ENCODE measurements at regions not wholly inside any gene's neighbourhood (a gene's known extent, or its start where the extent isn't known, plus 50 kb on each side); places are given as distances from the start of the nearest gene placed in this dataset.

- H3K27ac Mint-ChIP-seq, result no peak overlapping the region
- H3K4me1 Mint-ChIP-seq (ENCODE audit: low read depth), result no peaks in the 10 kb centered on the region
- H3K27me3 Mint-ChIP-seq, result no peaks in the 10 kb centered on the region
- DNase-seq, result no peak
- H3K4me3 Mint-ChIP-seq, result no peak overlapping the region
- ChIA-PET POLR2A (no interaction called here), CTCF (no interaction called here)
- H3K36me3 Mint-ChIP-seq, result no peaks in the 10 kb centered on the region
- intact Hi-C loops (cut with micrococcal nuclease), result no loop called here
- peaks cover 14% of the 10 kb centered on the region for H3K9me3 Mint-ChIP-seq
Measured at GRCh38 chr13:58592052-58592451, 960.5 kb downstream of the PCDH17 start.

DNA sequence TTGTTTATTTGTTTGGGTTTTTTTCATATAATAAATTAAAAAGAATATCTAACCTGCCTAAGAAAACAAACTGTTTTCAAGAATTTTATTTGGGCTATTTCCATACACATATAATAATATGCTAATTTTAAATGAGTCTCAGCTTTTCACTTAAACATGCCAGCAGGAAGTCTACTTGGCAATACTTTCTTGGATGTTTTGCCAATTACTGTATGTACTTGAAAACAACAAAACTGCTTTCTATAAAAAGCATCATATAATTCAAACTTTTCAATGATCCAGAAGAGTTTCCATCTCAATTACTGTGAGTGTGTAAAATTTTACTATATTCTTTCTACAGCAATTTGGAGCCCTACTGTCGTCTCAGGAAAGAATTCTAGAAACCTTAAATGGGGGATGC, 961.2 kb downstream of the PCDH17 start:
- H3K9me3 Mint-ChIP-seq, result peaks cover 14% of the 10 kb centered on the region
- H3K36me3 Mint-ChIP-seq, result no peaks in the 10 kb centered on the region
- no peak for DNase-seq
- ChIA-PET CTCF (no interaction called here), POLR2A (no interaction called here)
- intact Hi-C loops (cut with micrococcal nuclease), result no loop called here
- no peak overlapping the region for H3K27ac Mint-ChIP-seq
- no peaks in the 10 kb centered on the region for H3K4me1 Mint-ChIP-seq (ENCODE audit: low read depth)
- no peaks in the 10 kb centered on the region for H3K27me3 Mint-ChIP-seq
- H3K4me3 Mint-ChIP-seq, result no peak overlapping the region

DNA sequence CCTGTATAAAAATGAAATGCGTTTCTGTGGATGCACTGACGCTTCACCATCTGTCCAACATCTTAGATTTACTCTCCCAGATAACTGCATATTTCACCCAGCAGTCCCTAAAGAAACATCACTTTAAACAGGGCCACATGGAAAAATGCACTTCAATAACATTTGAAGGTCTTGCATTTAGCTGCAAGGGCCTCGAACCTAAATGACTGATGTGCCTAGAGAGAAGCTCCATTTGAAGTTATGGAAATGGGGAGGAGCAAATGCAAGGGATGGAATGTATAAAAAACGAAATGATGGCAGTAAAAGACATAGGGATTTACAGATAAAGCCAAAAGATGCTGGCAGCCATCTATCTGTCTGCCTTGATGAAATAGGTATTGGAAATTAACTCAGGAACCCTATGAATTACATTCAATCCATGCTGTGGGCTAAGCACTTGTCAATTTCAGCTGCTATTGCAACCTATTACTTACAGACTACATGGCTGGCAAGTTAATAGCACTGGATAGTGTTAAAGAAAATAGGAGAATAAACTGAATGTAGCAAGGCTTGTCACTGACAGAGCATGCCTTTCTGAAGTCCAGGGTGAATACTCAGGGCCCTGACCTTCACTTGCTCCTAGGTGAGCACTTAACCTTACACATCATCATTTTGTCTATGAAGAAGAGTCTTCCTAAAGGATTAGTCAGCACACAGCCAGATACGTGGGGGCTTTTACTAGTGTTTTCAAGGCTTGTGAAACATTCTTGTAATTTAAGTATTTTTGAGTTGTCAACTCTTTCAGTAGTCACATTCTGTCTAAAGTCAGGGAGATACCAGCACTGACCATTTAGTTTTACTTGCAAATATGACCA, 963.4 kb downstream of the PCDH17 start:
- Mint-ChIP-seq H3K4me3 (no peak overlapping the region), H3K4me1 (ENCODE audit: low read depth) (no peaks in the 10 kb centered on the region), H3K36me3 (no peaks in the 10 kb centered on the region), H3K9me3 (peaks cover 12% of the 10 kb centered on the region), H3K27me3 (no peaks in the 10 kb centered on the region), H3K27ac (no peak overlapping the region)
- CTCF ChIA-PET, result no interaction called here
- DNase-seq, result no peak
- intact Hi-C loops (cut with micrococcal nuclease), result no loop called here
- POLR2A ChIA-PET, result interaction anchor here (0.5 kb wide), 1 partner anchor 1696 kb away, joined by 4 read pairs; no protein-coding TSS in a partner anchor

DNA sequence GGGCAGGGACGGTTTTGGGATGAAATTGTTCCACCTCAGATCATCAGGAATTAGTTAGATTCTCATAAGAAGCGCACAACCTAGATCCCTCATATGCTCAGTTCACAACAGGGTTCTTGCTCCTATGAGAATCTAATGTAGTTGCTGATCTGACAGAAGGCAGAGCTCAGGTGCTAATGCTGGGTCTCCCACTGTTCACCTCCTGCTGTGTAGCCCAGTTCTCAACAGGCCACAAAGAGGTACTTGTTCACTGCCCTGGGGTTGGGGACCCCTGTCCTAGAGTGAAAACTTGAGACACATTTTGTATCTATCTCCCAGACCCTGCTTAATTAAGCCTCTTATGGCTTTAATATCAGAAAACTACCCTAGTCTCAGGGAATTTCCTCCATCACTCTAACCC, 966.0 kb downstream of the PCDH17 start:
- Mint-ChIP-seq H3K9me3 (peaks cover 6% of the 10 kb centered on the region), H3K27me3 (no peaks in the 10 kb centered on the region), H3K27ac (no peak overlapping the region), H3K36me3 (no peaks in the 10 kb centered on the region), H3K4me3 (no peak overlapping the region), H3K4me1 (ENCODE audit: low read depth) (no peaks in the 10 kb centered on the region)
- DNase-seq, result no peak
- CTCF ChIA-PET, result no interaction called here
- POLR2A ChIA-PET, result no interaction called here
- intact Hi-C loops (cut with micrococcal nuclease), result no loop called here

DNA sequence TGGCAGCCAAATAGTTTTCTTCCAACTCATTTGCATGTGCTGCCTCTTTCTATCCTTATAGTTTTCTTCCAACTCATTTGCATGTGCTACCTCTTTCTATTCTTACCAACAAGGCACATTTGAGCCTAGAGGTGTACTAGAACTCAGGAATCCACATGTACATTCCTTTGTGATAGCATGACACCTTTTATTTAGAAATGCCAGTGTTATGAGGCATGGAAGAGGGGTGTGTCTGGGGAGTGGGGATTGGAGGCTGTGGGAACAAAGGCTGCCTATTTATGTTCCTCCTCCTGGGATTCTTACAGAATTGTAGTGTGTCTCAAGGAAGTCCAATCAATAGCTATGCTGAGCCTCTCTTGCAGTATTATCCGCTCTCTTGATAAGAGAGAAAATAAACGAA, 966.7 kb downstream of the PCDH17 start:
- H3K9me3 Mint-ChIP-seq, result peaks cover 4% of the 10 kb centered on the region
- ChIA-PET POLR2A (no interaction called here), CTCF (no interaction called here)
- H3K27me3 Mint-ChIP-seq, result no peaks in the 10 kb centered on the region
- no peak for DNase-seq
- intact Hi-C loops (cut with micrococcal nuclease), result no loop called here
- H3K36me3 Mint-ChIP-seq, result no peaks in the 10 kb centered on the region
- no peak overlapping the region for H3K27ac Mint-ChIP-seq
- H3K4me3 Mint-ChIP-seq, result no peak overlapping the region
- no peaks in the 10 kb centered on the region for H3K4me1 Mint-ChIP-seq (ENCODE audit: low read depth)

DNA sequence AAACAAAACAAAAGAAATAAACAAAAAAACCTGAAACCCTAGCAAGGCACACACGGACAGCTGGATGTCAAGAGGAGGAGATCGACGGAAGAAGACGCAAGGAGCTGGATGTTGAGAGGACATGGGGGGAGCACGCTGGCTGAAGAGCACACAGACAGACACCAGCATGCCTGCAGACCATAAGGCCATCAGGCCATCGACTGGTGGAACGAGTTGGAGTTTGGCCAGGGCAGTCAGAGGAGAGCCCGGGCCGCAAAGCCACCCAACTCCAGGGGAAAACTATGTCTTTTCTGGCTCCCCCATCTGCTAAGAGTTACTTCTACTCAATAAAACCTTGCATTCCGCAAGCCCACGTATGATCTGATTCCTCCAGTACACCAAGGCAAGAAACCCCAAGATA, 979.6 kb downstream of the PCDH17 start:
- DNase-seq, result no peak
- no peaks in the 10 kb centered on the region for H3K4me1 Mint-ChIP-seq (ENCODE audit: low read depth)
- ChIA-PET CTCF (no interaction called here), POLR2A (no interaction called here)
- no peaks in the 10 kb centered on the region for H3K36me3 Mint-ChIP-seq
- no peaks in the 10 kb centered on the region for H3K27me3 Mint-ChIP-seq
- no peak overlapping the region for H3K4me3 Mint-ChIP-seq
- H3K9me3 Mint-ChIP-seq, result peaks cover 23% of the 10 kb centered on the region
- no peak overlapping the region for H3K27ac Mint-ChIP-seq
- intact Hi-C loops (cut with micrococcal nuclease), result no loop called here

GRCh38 chr13:58617880-58618665, 986.5 kb downstream of the PCDH17 start:
- ChIA-PET POLR2A (no interaction called here), CTCF (no interaction called here)
- Mint-ChIP-seq H3K9me3 (peaks cover 10% of the 10 kb centered on the region), H3K27me3 (no peaks in the 10 kb centered on the region), H3K36me3 (no peaks in the 10 kb centered on the region), H3K4me1 (ENCODE audit: low read depth) (no peaks in the 10 kb centered on the region), H3K27ac (no peak overlapping the region), H3K4me3 (no peak overlapping the region)
- intact Hi-C loops (cut with micrococcal nuclease), result no loop called here
- no peak for DNase-seq

DNA sequence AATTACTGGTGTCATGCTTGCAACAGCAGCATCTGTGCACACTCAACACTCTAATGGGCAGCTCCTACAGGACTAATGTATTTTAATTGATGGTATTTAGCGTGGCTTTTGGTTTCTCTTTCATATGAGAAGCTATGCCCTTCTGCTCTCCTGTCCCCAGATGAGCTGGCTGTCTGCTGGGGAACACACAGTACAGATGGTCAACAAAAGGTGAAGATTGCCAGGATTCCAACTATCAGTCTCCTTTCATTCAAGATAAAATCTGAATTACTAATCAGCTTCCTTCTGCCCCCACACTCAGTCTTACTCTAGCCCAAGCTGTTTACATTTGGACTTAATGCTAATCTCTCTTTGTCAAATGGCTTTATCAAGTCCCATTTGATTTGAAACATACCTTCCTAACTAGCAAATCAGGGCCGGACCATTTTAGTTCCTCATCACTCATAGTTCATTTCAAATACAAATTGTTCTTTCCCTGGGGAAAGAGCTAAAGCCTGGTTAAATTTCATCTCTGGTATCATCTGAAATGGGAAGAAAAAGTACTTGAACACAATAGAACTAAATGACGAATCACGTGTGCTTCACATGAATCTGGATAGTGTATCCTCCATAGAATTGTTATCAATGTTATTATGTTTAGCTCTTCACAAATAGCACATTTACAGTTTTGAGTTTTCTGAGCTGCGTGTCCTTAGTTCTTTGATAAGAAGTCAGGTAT, 988.0 kb downstream of the PCDH17 start:
- ChIA-PET POLR2A (no interaction called here), CTCF (no interaction called here)
- no peaks in the 10 kb centered on the region for H3K4me1 Mint-ChIP-seq (ENCODE audit: low read depth)
- no peak for DNase-seq
- H3K27ac Mint-ChIP-seq, result no peak overlapping the region
- no peaks in the 10 kb centered on the region for H3K27me3 Mint-ChIP-seq
- no peaks in the 10 kb centered on the region for H3K36me3 Mint-ChIP-seq
- no peak overlapping the region for H3K4me3 Mint-ChIP-seq
- intact Hi-C loops (cut with micrococcal nuclease), result no loop called here
- no peaks in the 10 kb centered on the region for H3K9me3 Mint-ChIP-seq

GRCh38 chr13:58620176-58620575, 988.6 kb downstream of the PCDH17 start:
- Mint-ChIP-seq H3K27me3 (no peaks in the 10 kb centered on the region), H3K4me1 (ENCODE audit: low read depth) (no peaks in the 10 kb centered on the region), H3K27ac (no peak overlapping the region), H3K9me3 (peaks cover 3% of the 10 kb centered on the region), H3K36me3 (no peaks in the 10 kb centered on the region), H3K4me3 (no peak overlapping the region)
- POLR2A ChIA-PET, result no interaction called here
- DNase-seq, result no peak
- CTCF ChIA-PET, result no interaction called here
- intact Hi-C loops (cut with micrococcal nuclease), result no loop called here

GRCh38 chr13:58625703-58626389, 994.3 kb downstream of the PCDH17 start:
- no peak overlapping the region for H3K27ac Mint-ChIP-seq
- ChIA-PET CTCF (no interaction called here), POLR2A (no interaction called here)
- DNase-seq, result no peak
- H3K9me3 Mint-ChIP-seq, result peaks cover 17% of the 10 kb centered on the region
- no peaks in the 10 kb centered on the region for H3K27me3 Mint-ChIP-seq
- no peaks in the 10 kb centered on the region for H3K36me3 Mint-ChIP-seq
- no peak overlapping the region for H3K4me3 Mint-ChIP-seq
- no peaks in the 10 kb centered on the region for H3K4me1 Mint-ChIP-seq (ENCODE audit: low read depth)
- intact Hi-C loops (cut with micrococcal nuclease), result no loop called here

GRCh38 chr13:58630794-58631193, 999.2 kb downstream of the PCDH17 start:
- no peaks in the 10 kb centered on the region for H3K36me3 Mint-ChIP-seq
- H3K9me3 Mint-ChIP-seq, result peaks cover 13% of the 10 kb centered on the region
- no peak overlapping the region for H3K27ac Mint-ChIP-seq
- no peak for DNase-seq
- H3K27me3 Mint-ChIP-seq, result no peaks in the 10 kb centered on the region
- CTCF ChIA-PET, result no interaction called here
- H3K4me3 Mint-ChIP-seq, result no peak overlapping the region
- H3K4me1 Mint-ChIP-seq (ENCODE audit: low read depth), result no peaks in the 10 kb centered on the region
- intact Hi-C loops (cut with micrococcal nuclease), result no loop called here
- POLR2A ChIA-PET, result no interaction called here

DNA sequence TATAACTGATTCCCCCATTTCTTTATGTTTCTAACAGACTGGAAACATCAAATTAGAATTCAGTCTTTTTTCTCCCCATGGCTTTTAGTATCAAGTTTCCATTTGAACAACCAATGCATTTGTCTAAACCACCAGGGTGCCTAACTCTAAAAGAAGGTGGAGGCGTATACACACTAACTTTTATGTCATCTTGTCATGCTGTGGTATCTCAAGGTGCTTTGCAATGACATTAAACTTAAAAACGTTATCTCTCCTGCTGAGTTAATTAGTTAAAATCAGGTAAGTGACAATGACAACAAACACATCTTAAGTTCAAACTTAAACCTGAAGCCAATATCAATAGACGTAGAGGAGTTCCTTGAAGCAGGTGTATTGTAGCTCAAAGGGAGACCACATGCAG, 1001.7 kb downstream of the PCDH17 start:
- ChIA-PET POLR2A (no interaction called here), CTCF (no interaction called here)
- no peaks in the 10 kb centered on the region for H3K4me1 Mint-ChIP-seq (ENCODE audit: low read depth)
- H3K36me3 Mint-ChIP-seq, result no peaks in the 10 kb centered on the region
- no peaks in the 10 kb centered on the region for H3K27me3 Mint-ChIP-seq
- intact Hi-C loops (cut with micrococcal nuclease), result no loop called here
- peaks cover 2% of the 10 kb centered on the region for H3K9me3 Mint-ChIP-seq
- H3K27ac Mint-ChIP-seq, result no peak overlapping the region
- no peak for DNase-seq
- H3K4me3 Mint-ChIP-seq, result no peak overlapping the region
